Endothelial cell of umbilical vein (primary cell): ENCODE measurements at regions not wholly inside any gene's neighbourhood (a gene's known extent, or its start where the extent isn't known, plus 50 kb on each side); places are given as distances from the start of the nearest gene placed in this dataset.

Source experiments
- GATA2 ChIP-seq: IDR thresholded peaks from 2 replicates; pipeline ENCODE4 v1.7.0; 2011; ENCODE audit warnings: low read depth, mild to moderate bottlenecking, moderate library complexity, mixed read lengths, low read length; ENCODE audit not compliant: insufficient read length, insufficient read depth
- POLR2A ChIP-seq: IDR thresholded peaks from 2 replicates; pipeline ENCODE4 v1.6.1; 2012; ENCODE audit warnings: low read depth, mild to moderate bottlenecking, control low read depth, low read length
- TF ChIP-seq, protein P1 (sequence below), 2 donors: IDR thresholded peaks; 1 replicate in 1 of 2; 2 replicates in 1 of 2; pipeline ENCODE4 v1.5.1; 2011; ENCODE audit warnings: low read length in 2 of 2, mild to moderate bottlenecking in 2 of 2, moderate library complexity in 2 of 2, control low read depth in 1 of 2, inconsistent platforms in 1 of 2, low read depth in 1 of 2; ENCODE audit not compliant: insufficient read depth in 1 of 2; ENCODE audit errors: extremely low read depth in 1 of 2
- TF ChIP-seq, protein P2 (sequence below): IDR thresholded peaks from 2 replicates; pipeline ENCODE4 v1.6.1; 2011; ENCODE audit not compliant: insufficient read depth, insufficient read length

DNA sequence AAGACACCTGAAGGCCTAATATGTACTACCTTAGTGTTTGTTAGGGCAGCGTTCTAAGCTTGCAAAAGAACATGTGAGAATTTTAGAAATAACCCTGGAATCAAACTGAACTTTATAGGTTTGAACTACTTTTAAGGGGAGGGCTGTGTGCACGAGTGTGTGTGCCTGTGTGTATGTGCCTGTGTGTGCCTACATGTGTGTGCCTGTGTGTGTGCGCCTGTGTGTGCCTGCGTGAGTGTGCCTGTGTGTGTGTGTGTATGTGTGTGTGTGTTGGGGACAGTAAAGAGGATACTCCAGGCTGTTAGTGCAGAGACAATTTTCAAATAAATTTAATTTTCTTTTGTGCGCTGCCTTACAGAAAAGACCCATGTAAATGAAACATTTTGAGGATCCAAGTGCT is 68.1 kb upstream of the WDR11 start:
- TF ChIP-seq, protein P1, sequence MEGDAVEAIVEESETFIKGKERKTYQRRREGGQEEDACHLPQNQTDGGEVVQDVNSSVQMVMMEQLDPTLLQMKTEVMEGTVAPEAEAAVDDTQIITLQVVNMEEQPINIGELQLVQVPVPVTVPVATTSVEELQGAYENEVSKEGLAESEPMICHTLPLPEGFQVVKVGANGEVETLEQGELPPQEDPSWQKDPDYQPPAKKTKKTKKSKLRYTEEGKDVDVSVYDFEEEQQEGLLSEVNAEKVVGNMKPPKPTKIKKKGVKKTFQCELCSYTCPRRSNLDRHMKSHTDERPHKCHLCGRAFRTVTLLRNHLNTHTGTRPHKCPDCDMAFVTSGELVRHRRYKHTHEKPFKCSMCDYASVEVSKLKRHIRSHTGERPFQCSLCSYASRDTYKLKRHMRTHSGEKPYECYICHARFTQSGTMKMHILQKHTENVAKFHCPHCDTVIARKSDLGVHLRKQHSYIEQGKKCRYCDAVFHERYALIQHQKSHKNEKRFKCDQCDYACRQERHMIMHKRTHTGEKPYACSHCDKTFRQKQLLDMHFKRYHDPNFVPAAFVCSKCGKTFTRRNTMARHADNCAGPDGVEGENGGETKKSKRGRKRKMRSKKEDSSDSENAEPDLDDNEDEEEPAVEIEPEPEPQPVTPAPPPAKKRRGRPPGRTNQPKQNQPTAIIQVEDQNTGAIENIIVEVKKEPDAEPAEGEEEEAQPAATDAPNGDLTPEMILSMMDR (IDR thresholded peaks at IDR 0.05; ENCODE audit: extremely low read depth in 1 of 2, insufficient read depth in 1 of 2, low read depth in 1 of 2, low read length in 2 of 2), result no peak
- TF ChIP-seq POLR2A (no peak), GATA2 (no peak)
- TF ChIP-seq, protein P2, sequence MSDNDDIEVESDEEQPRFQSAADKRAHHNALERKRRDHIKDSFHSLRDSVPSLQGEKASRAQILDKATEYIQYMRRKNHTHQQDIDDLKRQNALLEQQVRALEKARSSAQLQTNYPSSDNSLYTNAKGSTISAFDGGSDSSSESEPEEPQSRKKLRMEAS, result no peak
